HepG2 (cell line): ENCODE measurements at regions not wholly inside any gene's neighbourhood (a gene's known extent, or its start where the extent isn't known, plus 50 kb on each side); places are given as distances from the start of the nearest gene placed in this dataset.

Experiments
- ATAC-seq: fragments of 200-7000 bp; cut with Tn5 transposase; 3 replicates; pipeline ENCODE4 v1.9.1; 2020; ENCODE audit warnings: mild to moderate bottlenecking, moderate library complexity
- BruUV-seq: library from RNA; stranded (reverse); fragments of 400-500 nt; replicated peaks from 2 replicates; lab custom pipeline; 2021; lab: Mats Ljungman, UMichigan
- CTCF ChIA-PET: fragments of 300-600 bp; formaldehyde crosslinking; extraction: SDS; loops from one replicate; lab custom pipeline; 2021; ENCODE audit warnings: low total read pairs, inconsistent platforms, low intra/inter-chr PET ratio; lab: Yijun Ruan, JAX
- POLR2A ChIA-PET: fragments of 350-600 bp; sonication (Branson Sonifier 250); formaldehyde crosslinking; loops from one replicate; lab custom pipeline; 2020; ENCODE audit warnings: antibody characterized with exemption, inconsistent platforms; lab: Yijun Ruan, JAX
- DNase-seq: peaks from one replicate; pipeline ENCODE4 v3.0.0-alpha.2; 2015; ENCODE audit warnings: low spot score
- FAIRE-seq: peaks from 3 replicates; lab custom pipeline; 2011; peaks lifted over from hg19 to GRCh38; lab: Jason Lieb, UNC
- H2AFZ ChIP-seq: one replicate; pipeline ENCODE4 v1.6.1; 2011; ENCODE audit warnings: low read length, inconsistent platforms
- H3K27ac ChIP-seq: fragments of 300-600 bp; 3 replicates; pipeline ENCODE4 v1.8.0; 2011; ENCODE audit warnings: mixed run types, mild to moderate bottlenecking, mixed read lengths, low read length, inconsistent platforms; ENCODE audit not compliant: insufficient read depth; ENCODE audit errors: extremely low read length
- H3K27me3 ChIP-seq, 2 experiments: fragments of 200-600 bp in 1 of 2; 2 replicates in 1 of 2; 3 replicates in 1 of 2; pipeline versions ENCODE4 v1.6.0 to v1.8.0; 2011; ENCODE audit warnings: low read length in 2 of 2, mild to moderate bottlenecking in 2 of 2, moderate library complexity in 2 of 2, inconsistent platforms in 1 of 2; ENCODE audit not compliant: insufficient read depth in 2 of 2, control insufficient read depth in 1 of 2
- H3K36me3 ChIP-seq, 2 experiments: fragments of 200-600 bp in 1 of 2; replicated peaks in 1 of 2; 2 replicates in 1 of 2; 3 replicates in 1 of 2; pipeline versions ENCODE4 v1.5.1 to v1.8.0; 2011; ENCODE audit warnings: low read length in 2 of 2, inconsistent platforms in 1 of 2; ENCODE audit not compliant: insufficient read depth in 2 of 2, control insufficient read depth in 1 of 2
- H3K4me1 ChIP-seq: 2 replicates; pipeline ENCODE4 v1.5.1; 2012; ENCODE audit warnings: low read length, inconsistent platforms; ENCODE audit not compliant: insufficient read depth
- H3K4me2 ChIP-seq: 2 replicates; pipeline ENCODE4 v1.6.0; 2011; ENCODE audit warnings: low read depth, low read length, inconsistent platforms
- H3K4me3 ChIP-seq, 3 experiments: fragments of 200-600 bp in 1 of 3; sonication (generic), shearing (Covaris generic) in 1 of 3; replicated peaks in 1 of 3; 2 replicates each; pipeline ENCODE4 v1.5.1; 2011 to 2016; ENCODE audit warnings: low read length in 3 of 3, inconsistent platforms in 2 of 3, low read depth in 2 of 3, mild to moderate bottlenecking in 2 of 3, control low read depth in 1 of 3, mixed read lengths in 1 of 3; ENCODE audit not compliant: insufficient read depth in 1 of 3
- H3K79me2 ChIP-seq: one replicate; pipeline ENCODE4 v1.6.1; 2011; ENCODE audit warnings: low read length, inconsistent platforms; ENCODE audit not compliant: insufficient read depth
- H3K9ac ChIP-seq: 2 replicates; pipeline ENCODE4 v1.6.0; 2011; ENCODE audit warnings: mild to moderate bottlenecking, low read depth, low read length, inconsistent platforms; ENCODE audit not compliant: insufficient read depth
- H3K9me3 ChIP-seq: 2 replicates; pipeline ENCODE4 v1.5.1; 2012; ENCODE audit warnings: mild to moderate bottlenecking, low read length
- H4K20me1 ChIP-seq: 2 replicates; pipeline ENCODE4 v1.6.0; 2011; ENCODE audit warnings: inconsistent platforms, mild to moderate bottlenecking, low read length, moderate library complexity; ENCODE audit not compliant: insufficient read depth
- ATF1 ChIP-seq: IDR thresholded peaks from 2 replicates; pipeline ENCODE4 v1.6.1; 2016; ENCODE audit warnings: mild to moderate bottlenecking, control low read depth
- CBX2 ChIP-seq, 2 experiments: fragments of 200-600 bp in 1 of 2; sonication (generic); formaldehyde crosslinking in 1 of 2; IDR thresholded peaks; 2 replicates each; pipeline versions ENCODE4 v1.7.0 to v1.8.1; 2018 to 2022; ENCODE audit warnings: low read depth in 2 of 2, low read length in 1 of 2, mild to moderate bottlenecking in 1 of 2, missing genetic modification reagents in 1 of 2
- CHD2 ChIP-seq: IDR thresholded peaks from 2 replicates; pipeline ENCODE4 v1.6.1; 2011; ENCODE audit warnings: low read depth, low read length, improper control_type of control experiment
- GATAD1 ChIP-seq: IDR thresholded peaks from 2 replicates; pipeline ENCODE4 v1.6.1; 2016; ENCODE audit warnings: missing genetic modification reagents, missing compliant biosample characterization
- KDM1A ChIP-seq: IDR thresholded peaks from 2 replicates; pipeline ENCODE4 v1.6.1; 2016; ENCODE audit warnings: missing compliant biosample characterization
- NFIB ChIP-seq: sonication (generic); formaldehyde crosslinking; IDR thresholded peaks from 2 replicates; pipeline ENCODE4 v1.9.0; 2021; ENCODE audit warnings: missing genetic modification reagents, mild to moderate bottlenecking, borderline replicate concordance
- NR2F2 ChIP-seq: IDR thresholded peaks from 2 replicates; pipeline ENCODE4 v1.6.1; 2012; ENCODE audit warnings: low read depth, inconsistent platforms, borderline replicate concordance
- PHF5A ChIP-seq: IDR thresholded peaks from one replicate; pipeline ENCODE4 v1.6.1; 2018; ENCODE audit warnings: low read depth, missing genetic modification reagents; ENCODE audit not compliant: unreplicated experiment
- STAT5B ChIP-seq: sonication (generic); formaldehyde crosslinking; IDR thresholded peaks from 2 replicates; pipeline ENCODE4 v1.4.0; 2020; ENCODE audit warnings: missing genetic modification reagents
- ZNF670 ChIP-seq: sonication (generic); formaldehyde crosslinking; IDR thresholded peaks from 2 replicates; pipeline ENCODE4 v1.8.0; 2022; ENCODE audit warnings: mild to moderate bottlenecking, missing genetic modification reagents, borderline replicate concordance
- ZNF737 ChIP-seq: sonication (generic); formaldehyde crosslinking; IDR thresholded peaks from 2 replicates; pipeline ENCODE4 v1.5.0; 2020; ENCODE audit warnings: missing genetic modification reagents, mild to moderate bottlenecking, borderline replicate concordance
- ZNF761 ChIP-seq: sonication (generic); formaldehyde crosslinking; conservative IDR thresholded peaks from 2 replicates; pipeline ENCODE4 v1.4.0; 2020; ENCODE audit warnings: mild to moderate bottlenecking, missing genetic modification reagents
- WGBS: methylation state at CpG from one replicate; pipeline ENCODE4 v1.1.6; 2017; ENCODE audit warnings: low lambda C conversion rate; 5-methylcytosine and 5-hydroxymethylcytosine counted together
- in situ Hi-C: cut with HindIII; loops from 2 replicates; pipeline ENCODE4 v1.10.0; 2017; ENCODE audit warnings: low pct_unique_long_range_greater_than_20kb; ENCODE audit not compliant: extremely low pct_ligation_motif_present
- intact Hi-C: fragments of 100-400 bp; cut with micrococcal nuclease; formaldehyde crosslinking; loops from one replicate; pipeline ENCODE4 v1.10.0; 2022; ENCODE audit not compliant: unreplicated experiment
- TF ChIP-seq, protein P1 (sequence below): sonication (generic); formaldehyde crosslinking; IDR thresholded peaks from 2 replicates; pipeline ENCODE4 v1.8.1; 2023; ENCODE audit warnings: missing genetic modification reagents, inconsistent platforms, borderline replicate concordance
- TF ChIP-seq, protein P2 (sequence below): sonication (generic); formaldehyde crosslinking; IDR thresholded peaks from 2 replicates; pipeline ENCODE4 v1.4.0; 2020; ENCODE audit warnings: missing genetic modification reagents

DNA sequence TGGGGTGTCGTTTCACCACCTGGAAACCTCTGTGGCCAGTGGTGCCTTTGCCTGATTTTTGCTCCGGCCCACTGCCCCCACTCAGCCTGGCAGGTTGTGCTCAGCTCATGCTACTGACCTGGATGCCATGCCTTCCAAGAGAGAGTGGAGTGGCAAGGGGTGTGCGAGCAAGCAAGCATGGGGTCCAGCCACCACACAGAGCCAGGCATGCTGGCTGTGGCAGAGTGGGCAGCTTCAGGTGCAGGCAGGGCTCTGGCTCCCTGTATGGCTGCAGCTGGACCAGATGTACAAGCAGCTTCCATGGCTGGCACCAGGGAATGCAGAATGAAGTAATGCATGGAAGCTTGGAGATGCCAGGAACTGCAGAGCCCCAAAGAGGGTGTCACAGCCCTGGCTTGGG lies 620.5 kb upstream of the SETBP1 start:
- H3K4me3 ChIP-seq: no peak overlapping the region
- ChIA-PET CTCF (no interaction called here), POLR2A (no interaction called here)
- H3K79me2 ChIP-seq: no peaks in the 10 kb centered on the region
- no peak overlapping the region for H3K27ac ChIP-seq
- BruUV-seq: no TSS peak
- 3% methylated on average over 3 of the region's 3 CpGs for WGBS
- H3K9me3 ChIP-seq: peaks cover 35% of the 10 kb centered on the region
- no peaks in the 10 kb centered on the region for H3K36me3 ChIP-seq
- no peaks in the 10 kb centered on the region for H3K4me1 ChIP-seq
- no peak overlapping the region for H3K4me2 ChIP-seq
- in situ Hi-C loops: no loop called here
- no peak overlapping the region for H2AFZ ChIP-seq
- FAIRE-seq (no peak), DNase-seq (no peak), ATAC-seq (no peak)
- no peaks in the 10 kb centered on the region for H4K20me1 ChIP-seq
- intact Hi-C loops: no loop called here
- H3K27me3 ChIP-seq: no peaks in the 10 kb centered on the region
- no peak overlapping the region for H3K9ac ChIP-seq
- TF ChIP-seq ATF1 (CRISPR knock-in tag) (no peak), CHD2 (no peak), NFIB (CRISPR knock-in tag) (no peak)

DNA sequence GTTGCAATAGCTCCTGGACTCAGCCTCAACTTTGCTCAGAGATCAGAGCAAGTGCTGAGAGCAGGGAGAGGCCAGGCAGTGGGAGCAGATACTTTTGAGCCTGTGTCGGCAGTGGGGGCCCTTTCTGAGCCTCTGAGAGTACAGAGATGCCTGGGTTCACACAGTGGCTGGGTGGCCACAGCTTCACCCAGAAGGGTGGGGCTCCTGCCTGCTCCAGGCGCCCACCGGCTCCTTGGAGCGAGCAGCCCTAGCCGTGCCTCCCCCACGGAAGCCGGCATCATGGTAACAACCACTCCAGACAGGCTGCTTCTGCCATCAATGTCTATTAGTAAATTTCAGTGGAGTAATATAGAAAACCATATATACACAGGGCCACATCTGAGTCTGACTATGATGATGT lies 619.2 kb upstream of the SETBP1 start:
- H3K27me3 ChIP-seq: no peaks in the 10 kb centered on the region
- no peak overlapping the region for H3K27ac ChIP-seq
- no peaks in the 10 kb centered on the region for H3K79me2 ChIP-seq
- H3K9me3 ChIP-seq: peaks cover 34% of the 10 kb centered on the region
- intact Hi-C loops (no loop called here), in situ Hi-C loops (no loop called here)
- no peaks in the 10 kb centered on the region for H3K4me1 ChIP-seq
- DNase-seq (no peak), ATAC-seq (no peak), FAIRE-seq (no peak)
- no TSS peak for BruUV-seq
- 50% methylated on average over 2 of the region's 7 CpGs for WGBS
- no peaks in the 10 kb centered on the region for H3K36me3 ChIP-seq
- H4K20me1 ChIP-seq: no peaks in the 10 kb centered on the region
- no peak overlapping the region for H3K4me3 ChIP-seq
- CTCF ChIA-PET: no interaction called here
- no peak overlapping the region for H3K9ac ChIP-seq
- no peak overlapping the region for H3K4me2 ChIP-seq
- H2AFZ ChIP-seq: no peak overlapping the region
- POLR2A ChIA-PET: no interaction called here
- TF ChIP-seq, protein P1, sequence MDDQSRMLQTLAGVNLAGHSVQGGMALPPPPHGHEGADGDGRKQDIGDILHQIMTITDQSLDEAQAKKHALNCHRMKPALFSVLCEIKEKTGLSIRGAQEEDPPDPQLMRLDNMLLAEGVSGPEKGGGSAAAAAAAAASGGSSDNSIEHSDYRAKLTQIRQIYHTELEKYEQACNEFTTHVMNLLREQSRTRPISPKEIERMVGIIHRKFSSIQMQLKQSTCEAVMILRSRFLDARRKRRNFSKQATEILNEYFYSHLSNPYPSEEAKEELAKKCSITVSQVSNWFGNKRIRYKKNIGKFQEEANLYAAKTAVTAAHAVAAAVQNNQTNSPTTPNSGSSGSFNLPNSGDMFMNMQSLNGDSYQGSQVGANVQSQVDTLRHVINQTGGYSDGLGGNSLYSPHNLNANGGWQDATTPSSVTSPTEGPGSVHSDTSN (CRISPR knock-in tag): no peak
- no peak for TF ChIP-seq PHF5A (CRISPR knock-in tag)
- no peak for TF ChIP-seq KDM1A (CRISPR knock-in tag)
- TF ChIP-seq GATAD1 (CRISPR knock-in tag): no peak
- no peak for TF ChIP-seq NR2F2
- no peak for TF ChIP-seq CBX2 (IDR thresholded peaks at IDR 0.05; ENCODE audit: low read depth, low read length)
- no peak for TF ChIP-seq CBX2 (CRISPR knock-in tag; IDR thresholded peaks at IDR 0.05; ENCODE audit: low read depth)
- TF ChIP-seq ZNF761 (CRISPR knock-in tag): no peak
- TF ChIP-seq, protein P2, sequence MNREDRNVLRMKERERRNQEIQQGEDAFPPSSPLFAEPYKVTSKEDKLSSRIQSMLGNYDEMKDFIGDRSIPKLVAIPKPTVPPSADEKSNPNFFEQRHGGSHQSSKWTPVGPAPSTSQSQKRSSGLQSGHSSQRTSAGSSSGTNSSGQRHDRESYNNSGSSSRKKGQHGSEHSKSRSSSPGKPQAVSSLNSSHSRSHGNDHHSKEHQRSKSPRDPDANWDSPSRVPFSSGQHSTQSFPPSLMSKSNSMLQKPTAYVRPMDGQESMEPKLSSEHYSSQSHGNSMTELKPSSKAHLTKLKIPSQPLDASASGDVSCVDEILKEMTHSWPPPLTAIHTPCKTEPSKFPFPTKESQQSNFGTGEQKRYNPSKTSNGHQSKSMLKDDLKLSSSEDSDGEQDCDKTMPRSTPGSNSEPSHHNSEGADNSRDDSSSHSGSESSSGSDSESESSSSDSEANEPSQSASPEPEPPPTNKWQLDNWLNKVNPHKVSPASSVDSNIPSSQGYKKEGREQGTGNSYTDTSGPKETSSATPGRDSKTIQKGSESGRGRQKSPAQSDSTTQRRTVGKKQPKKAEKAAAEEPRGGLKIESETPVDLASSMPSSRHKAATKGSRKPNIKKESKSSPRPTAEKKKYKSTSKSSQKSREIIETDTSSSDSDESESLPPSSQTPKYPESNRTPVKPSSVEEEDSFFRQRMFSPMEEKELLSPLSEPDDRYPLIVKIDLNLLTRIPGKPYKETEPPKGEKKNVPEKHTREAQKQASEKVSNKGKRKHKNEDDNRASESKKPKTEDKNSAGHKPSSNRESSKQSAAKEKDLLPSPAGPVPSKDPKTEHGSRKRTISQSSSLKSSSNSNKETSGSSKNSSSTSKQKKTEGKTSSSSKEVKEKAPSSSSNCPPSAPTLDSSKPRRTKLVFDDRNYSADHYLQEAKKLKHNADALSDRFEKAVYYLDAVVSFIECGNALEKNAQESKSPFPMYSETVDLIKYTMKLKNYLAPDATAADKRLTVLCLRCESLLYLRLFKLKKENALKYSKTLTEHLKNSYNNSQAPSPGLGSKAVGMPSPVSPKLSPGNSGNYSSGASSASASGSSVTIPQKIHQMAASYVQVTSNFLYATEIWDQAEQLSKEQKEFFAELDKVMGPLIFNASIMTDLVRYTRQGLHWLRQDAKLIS: no peak
- no peak for TF ChIP-seq ZNF737 (CRISPR knock-in tag)
- TF ChIP-seq ZNF670: no peak
- no peak for TF ChIP-seq STAT5B
